ENCODE measurements at regions not wholly inside any gene's neighbourhood (a gene's known extent, or its start where the extent isn't known, plus 50 kb on each side); places are given as distances from the start of the nearest gene placed in this dataset.

GRCh38 chr2:226183550-226183949 is 616.1 kb downstream of the IRS1 start:
- Histone ChIP-seq H3K4me2 (ENCODE audit: low read depth, low read length) (no peak overlapping the region), H3K36me3 (replicated peaks in 1 of 2; ENCODE audit: control insufficient read depth in 1 of 2, insufficient read depth in 2 of 2, low read length in 2 of 2) (no peaks in the 10 kb centered on the region), H2AFZ (ENCODE audit: low read length) (no peak overlapping the region), H3K4me1 (ENCODE audit: insufficient read depth, low read length) (peaks cover 55% of the 10 kb centered on the region), H3K27ac (ENCODE audit: extremely low read length, insufficient read depth, low read length) (peak overlapping the region; percentile 41), H4K20me1 (ENCODE audit: insufficient read depth, low read length) (no peaks in the 10 kb centered on the region), H3K9me3 (ENCODE audit: low read length) (peaks cover 4% of the 10 kb centered on the region), H3K9ac (ENCODE audit: insufficient read depth, low read depth, low read length) (no peak overlapping the region), H3K27me3 (ENCODE audit: control insufficient read depth in 1 of 2, insufficient read depth in 2 of 2, low read length in 2 of 2) (no peaks in the 10 kb centered on the region), H3K79me2 (ENCODE audit: insufficient read depth, low read length) (no peaks in the 10 kb centered on the region), H3K4me3 (replicated peaks in 1 of 3; ENCODE audit: insufficient read depth in 1 of 3, low read depth in 2 of 3, low read length in 3 of 3) (no peak overlapping the region)
- ChIA-PET CTCF (ENCODE audit: low intra/inter-chr PET ratio, low total read pairs) (no interaction called here), POLR2A (interaction anchor here (0.6 kb wide), 1 partner anchor 617 kb away, joined by 3 read pairs; no protein-coding TSS in a partner anchor)
- WGBS (ENCODE audit: low lambda C conversion rate) = 96% methylated on average over 3 of the region's 3 CpGs
- no peak for DNase-seq (ENCODE audit: low spot score)
- no peak for FAIRE-seq
- in situ Hi-C loops (cut with HindIII; ENCODE audit: extremely low pct_ligation_motif_present, low pct_unique_long_range_greater_than_20kb) = no loop called here
- BruUV-seq (replicated peaks) = no TSS peak
- no peak for ATAC-seq
- intact Hi-C loops (cut with micrococcal nuclease; ENCODE audit: unreplicated experiment) = no loop called here
- TF ChIP-seq, protein P1, sequence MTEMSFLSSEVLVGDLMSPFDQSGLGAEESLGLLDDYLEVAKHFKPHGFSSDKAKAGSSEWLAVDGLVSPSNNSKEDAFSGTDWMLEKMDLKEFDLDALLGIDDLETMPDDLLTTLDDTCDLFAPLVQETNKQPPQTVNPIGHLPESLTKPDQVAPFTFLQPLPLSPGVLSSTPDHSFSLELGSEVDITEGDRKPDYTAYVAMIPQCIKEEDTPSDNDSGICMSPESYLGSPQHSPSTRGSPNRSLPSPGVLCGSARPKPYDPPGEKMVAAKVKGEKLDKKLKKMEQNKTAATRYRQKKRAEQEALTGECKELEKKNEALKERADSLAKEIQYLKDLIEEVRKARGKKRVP (CRISPR knock-in tag; IDR thresholded peaks at IDR 0.05) = peak in 1 of 2 experiments; percentile 69; a peak in 2 of 4 replicates
- no peak for TF ChIP-seq CAMTA2 (CRISPR knock-in tag; IDR thresholded peaks at IDR 0.05; ENCODE audit: borderline replicate concordance)
- TF ChIP-seq, protein P2, sequence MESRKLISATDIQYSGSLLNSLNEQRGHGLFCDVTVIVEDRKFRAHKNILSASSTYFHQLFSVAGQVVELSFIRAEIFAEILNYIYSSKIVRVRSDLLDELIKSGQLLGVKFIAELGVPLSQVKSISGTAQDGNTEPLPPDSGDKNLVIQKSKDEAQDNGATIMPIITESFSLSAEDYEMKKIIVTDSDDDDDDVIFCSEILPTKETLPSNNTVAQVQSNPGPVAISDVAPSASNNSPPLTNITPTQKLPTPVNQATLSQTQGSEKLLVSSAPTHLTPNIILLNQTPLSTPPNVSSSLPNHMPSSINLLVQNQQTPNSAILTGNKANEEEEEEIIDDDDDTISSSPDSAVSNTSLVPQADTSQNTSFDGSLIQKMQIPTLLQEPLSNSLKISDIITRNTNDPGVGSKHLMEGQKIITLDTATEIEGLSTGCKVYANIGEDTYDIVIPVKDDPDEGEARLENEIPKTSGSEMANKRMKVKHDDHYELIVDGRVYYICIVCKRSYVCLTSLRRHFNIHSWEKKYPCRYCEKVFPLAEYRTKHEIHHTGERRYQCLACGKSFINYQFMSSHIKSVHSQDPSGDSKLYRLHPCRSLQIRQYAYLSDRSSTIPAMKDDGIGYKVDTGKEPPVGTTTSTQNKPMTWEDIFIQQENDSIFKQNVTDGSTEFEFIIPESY (CRISPR knock-in tag; IDR thresholded peaks at IDR 0.05) = no peak
- TF ChIP-seq MZF1 (CRISPR knock-in tag; IDR thresholded peaks at IDR 0.05; ENCODE audit: borderline replicate concordance) = no peak

GRCh38 chr2:226183033-226183432 is 616.6 kb downstream of the IRS1 start:
- CTCF ChIA-PET (ENCODE audit: low intra/inter-chr PET ratio, low total read pairs) = no interaction called here
- in situ Hi-C loops (cut with HindIII; ENCODE audit: extremely low pct_ligation_motif_present, low pct_unique_long_range_greater_than_20kb) = no loop called here
- H4K20me1 ChIP-seq (ENCODE audit: insufficient read depth, low read length) = no peaks in the 10 kb centered on the region
- no peaks in the 10 kb centered on the region for H3K27me3 ChIP-seq (ENCODE audit: control insufficient read depth in 1 of 2, insufficient read depth in 2 of 2, low read length in 2 of 2)
- FAIRE-seq (no peak), DNase-seq (ENCODE audit: low spot score) (no peak), ATAC-seq (peak; percentile 63)
- H3K9me3 ChIP-seq (ENCODE audit: low read length) = peaks cover 9% of the 10 kb centered on the region
- 29% methylated on average over 2 of the region's 2 CpGs for WGBS (ENCODE audit: low lambda C conversion rate)
- H3K4me2 ChIP-seq (ENCODE audit: low read depth, low read length) = peak overlapping the region; percentile 28
- BruUV-seq (replicated peaks) = no TSS peak
- H3K4me1 ChIP-seq (ENCODE audit: insufficient read depth, low read length) = peaks cover 50% of the 10 kb centered on the region
- H2AFZ ChIP-seq (ENCODE audit: low read length) = peak overlapping the region; percentile 52
- H3K36me3 ChIP-seq (replicated peaks in 1 of 2; ENCODE audit: control insufficient read depth in 1 of 2, insufficient read depth in 2 of 2, low read length in 2 of 2) = no peaks in the 10 kb centered on the region
- intact Hi-C loops (cut with micrococcal nuclease; ENCODE audit: unreplicated experiment) = no loop called here
- POLR2A ChIA-PET = interaction anchor here (0.6 kb wide), 1 partner anchor 617 kb away, joined by 3 read pairs; no protein-coding TSS in a partner anchor
- H3K79me2 ChIP-seq (ENCODE audit: insufficient read depth, low read length) = no peaks in the 10 kb centered on the region
- no peak overlapping the region for H3K4me3 ChIP-seq (replicated peaks in 1 of 3; ENCODE audit: insufficient read depth in 1 of 3, low read depth in 2 of 3, low read length in 3 of 3)
- no peak overlapping the region for H3K9ac ChIP-seq (ENCODE audit: insufficient read depth, low read depth, low read length)
- H3K27ac ChIP-seq (ENCODE audit: extremely low read length, insufficient read depth, low read length) = peak overlapping the region; percentile 41
- TF ChIP-seq WIZ (CRISPR knock-in tag; IDR thresholded peaks at IDR 0.05) (no peak), ARNTL (CRISPR knock-in tag; IDR thresholded peaks at IDR 0.05) (no peak), HIVEP1 (CRISPR knock-in tag; IDR thresholded peaks at IDR 0.05) (no peak), GMEB1 (CRISPR knock-in tag; IDR thresholded peaks at IDR 0.05; ENCODE audit: borderline replicate concordance) (no peak), SATB2 (CRISPR knock-in tag; IDR thresholded peaks at IDR 0.05) (no peak), MAFG (CRISPR knock-in tag; IDR thresholded peaks at IDR 0.05) (no peak)
- TF ChIP-seq, protein P3, sequence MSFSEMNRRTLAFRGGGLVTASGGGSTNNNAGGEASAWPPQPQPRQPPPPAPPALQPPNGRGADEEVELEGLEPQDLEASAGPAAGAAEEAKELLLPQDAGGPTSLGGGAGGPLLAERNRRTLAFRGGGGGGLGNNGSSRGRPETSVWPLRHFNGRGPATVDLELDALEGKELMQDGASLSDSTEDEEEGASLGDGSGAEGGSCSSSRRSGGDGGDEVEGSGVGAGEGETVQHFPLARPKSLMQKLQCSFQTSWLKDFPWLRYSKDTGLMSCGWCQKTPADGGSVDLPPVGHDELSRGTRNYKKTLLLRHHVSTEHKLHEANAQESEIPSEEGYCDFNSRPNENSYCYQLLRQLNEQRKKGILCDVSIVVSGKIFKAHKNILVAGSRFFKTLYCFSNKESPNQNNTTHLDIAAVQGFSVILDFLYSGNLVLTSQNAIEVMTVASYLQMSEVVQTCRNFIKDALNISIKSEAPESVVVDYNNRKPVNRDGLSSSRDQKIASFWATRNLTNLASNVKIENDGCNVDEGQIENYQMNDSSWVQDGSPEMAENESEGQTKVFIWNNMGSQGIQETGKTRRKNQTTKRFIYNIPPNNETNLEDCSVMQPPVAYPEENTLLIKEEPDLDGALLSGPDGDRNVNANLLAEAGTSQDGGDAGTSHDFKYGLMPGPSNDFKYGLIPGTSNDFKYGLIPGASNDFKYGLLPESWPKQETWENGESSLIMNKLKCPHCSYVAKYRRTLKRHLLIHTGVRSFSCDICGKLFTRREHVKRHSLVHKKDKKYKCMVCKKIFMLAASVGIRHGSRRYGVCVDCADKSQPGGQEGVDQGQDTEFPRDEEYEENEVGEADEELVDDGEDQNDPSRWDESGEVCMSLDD (CRISPR knock-in tag; IDR thresholded peaks at IDR 0.05; ENCODE audit: borderline replicate concordance) = no peak
